H7 (cell line): ENCODE measurements at regions not wholly inside any gene's neighbourhood (a gene's known extent, or its start where the extent isn't known, plus 50 kb on each side); places are given as distances from the start of the nearest gene placed in this dataset.
"Not testable (repeated sequence)": the region's sequence is repeated elsewhere in the genome, so short reads cannot be mapped to it uniquely, and the experiment has no call there.

Experiments
- DNase-seq: peaks from one replicate; pipeline ENCODE4 v3.0.0; 2012
- H3K27me3 ChIP-seq: 2 replicates; pipeline ENCODE4 v1.6.0; 2011; ENCODE audit warnings: mild to moderate bottlenecking, low read length; ENCODE audit not compliant: control insufficient read depth, insufficient read depth
- H3K36me3 ChIP-seq: replicated peaks from 2 replicates; pipeline ENCODE4 v1.5.1; 2011; ENCODE audit warnings: low read length; ENCODE audit not compliant: control insufficient read depth, insufficient read depth
- H3K4me3 ChIP-seq: 2 replicates; pipeline ENCODE4 v1.5.1; 2011; ENCODE audit warnings: low read depth, mild to moderate bottlenecking, control low read depth, low read length, moderate library complexity; ENCODE audit not compliant: insufficient read depth

DNA sequence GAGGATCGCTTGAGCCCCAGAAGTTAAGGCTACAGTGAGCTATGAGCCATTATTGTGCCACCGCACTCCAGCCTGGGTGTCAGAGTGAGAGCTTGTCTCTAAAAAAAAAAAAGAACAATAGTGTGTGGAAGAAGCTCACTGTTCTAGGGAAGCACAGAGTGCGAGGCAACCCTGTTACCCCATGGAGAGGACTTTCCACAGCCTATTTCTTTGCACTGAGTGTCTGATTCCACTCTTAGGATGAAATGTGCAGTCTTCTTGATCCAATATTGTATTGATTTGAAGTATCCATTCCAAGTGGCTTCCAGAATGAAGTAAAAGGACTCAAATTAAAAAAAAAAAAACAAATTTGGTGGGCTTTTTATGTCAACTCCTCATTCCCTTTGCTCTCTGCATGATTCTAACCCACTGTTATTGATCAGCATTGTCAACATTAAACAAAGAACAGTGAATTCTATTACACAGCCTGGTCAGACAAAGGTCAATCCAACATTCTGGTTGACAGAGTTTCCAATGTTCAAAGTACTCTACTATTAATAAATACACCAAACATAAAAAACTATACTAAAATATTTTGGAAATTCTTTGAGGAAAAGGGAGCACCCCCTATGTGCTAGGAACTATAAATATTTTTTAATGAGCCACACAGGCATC is 150.2 kb upstream of the PTPRG start:
- DNase-seq = no peak
- no peak overlapping the region for H3K4me3 ChIP-seq
- no peaks in the 10 kb centered on the region for H3K27me3 ChIP-seq
- H3K36me3 ChIP-seq = no peaks in the 10 kb centered on the region

DNA sequence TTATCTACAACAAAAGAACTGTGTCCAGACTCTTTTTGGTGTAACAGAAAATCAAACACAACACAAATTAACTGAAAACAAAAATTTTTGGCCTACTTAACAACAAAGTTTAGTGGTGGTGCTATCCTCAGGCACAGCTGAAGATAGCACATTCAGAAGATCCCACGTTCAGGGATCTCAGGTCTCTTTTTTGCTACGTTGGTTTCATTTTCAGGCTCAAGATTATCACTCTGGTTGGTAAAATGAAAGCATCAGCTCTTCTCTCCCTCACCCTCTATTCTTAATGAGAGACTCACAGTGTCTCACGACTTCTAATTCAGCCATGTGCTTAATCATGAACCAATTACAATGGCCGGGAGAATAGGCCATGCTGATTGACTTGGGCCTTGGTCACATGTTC is 146.9 kb upstream of the PTPRG start:
- Histone ChIP-seq H3K36me3 (no peaks in the 10 kb centered on the region), H3K4me3 (no peak overlapping the region), H3K27me3 (no peaks in the 10 kb centered on the region)
- no peak for DNase-seq

GRCh38 chr3:61415201-61415600 is 146.2 kb upstream of the PTPRG start:
- no peaks in the 10 kb centered on the region for H3K27me3 ChIP-seq
- H3K4me3 ChIP-seq = no peak overlapping the region
- DNase-seq = no peak
- H3K36me3 ChIP-seq = no peaks in the 10 kb centered on the region

GRCh38 chr3:61416618-61417017 is 144.8 kb upstream of the PTPRG start:
- DNase-seq = no peak
- H3K27me3 ChIP-seq = no peaks in the 10 kb centered on the region
- no peak overlapping the region for H3K4me3 ChIP-seq
- H3K36me3 ChIP-seq = no peaks in the 10 kb centered on the region

GRCh38 chr3:61417352-61417751 is 144.0 kb upstream of the PTPRG start:
- H3K36me3 ChIP-seq = no peaks in the 10 kb centered on the region
- H3K4me3 ChIP-seq = no peak overlapping the region
- DNase-seq = no peak

GRCh38 chr3:61420136-61420759 is 141.1 kb upstream of the PTPRG start:
- DNase-seq = no peak
- Histone ChIP-seq H3K4me3 (no peak overlapping the region), H3K27me3 (no peaks in the 10 kb centered on the region), H3K36me3 (no peaks in the 10 kb centered on the region)

More at GRCh38 chr3:61417352-61417751, 144.0 kb upstream of the PTPRG start:
- H3K27me3 ChIP-seq = no peaks in the 10 kb centered on the region

- DNase-seq = no peak
- Histone ChIP-seq H3K4me3 (no peak overlapping the region), H3K36me3 (no peaks in the 10 kb centered on the region), H3K27me3 (no peaks in the 10 kb centered on the region)
Observed at GRCh38 chr3:61422945-61423673, 138.3 kb upstream of the PTPRG start.

DNA sequence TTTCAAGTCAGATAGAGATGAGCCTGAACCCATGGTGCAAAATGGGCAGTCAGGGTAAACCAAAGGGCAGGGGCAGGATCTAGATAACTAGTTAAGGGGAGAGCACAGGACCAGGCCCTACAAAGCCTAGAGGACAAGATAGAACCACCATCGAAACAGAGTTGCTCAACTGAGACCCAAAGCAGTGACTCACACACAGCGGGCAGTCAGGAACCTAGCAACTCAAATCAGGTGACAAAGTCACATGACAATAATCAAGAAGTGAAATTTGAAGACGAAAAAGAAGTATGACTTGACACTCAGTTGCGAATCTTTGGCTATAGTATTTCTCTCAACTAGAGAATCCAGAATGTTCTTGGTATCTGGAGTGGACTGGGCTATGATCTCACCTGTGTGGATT is 136.0 kb upstream of the PTPRG start:
- Histone ChIP-seq H3K27me3 (no peaks in the 10 kb centered on the region), H3K4me3 (no peak overlapping the region), H3K36me3 (no peaks in the 10 kb centered on the region)
- DNase-seq = no peak

GRCh38 chr3:61429106-61429505 is 132.3 kb upstream of the PTPRG start:
- Histone ChIP-seq H3K36me3 (no peaks in the 10 kb centered on the region), H3K27me3 (no peaks in the 10 kb centered on the region), H3K4me3 (no peak overlapping the region)
- DNase-seq = no peak

DNA sequence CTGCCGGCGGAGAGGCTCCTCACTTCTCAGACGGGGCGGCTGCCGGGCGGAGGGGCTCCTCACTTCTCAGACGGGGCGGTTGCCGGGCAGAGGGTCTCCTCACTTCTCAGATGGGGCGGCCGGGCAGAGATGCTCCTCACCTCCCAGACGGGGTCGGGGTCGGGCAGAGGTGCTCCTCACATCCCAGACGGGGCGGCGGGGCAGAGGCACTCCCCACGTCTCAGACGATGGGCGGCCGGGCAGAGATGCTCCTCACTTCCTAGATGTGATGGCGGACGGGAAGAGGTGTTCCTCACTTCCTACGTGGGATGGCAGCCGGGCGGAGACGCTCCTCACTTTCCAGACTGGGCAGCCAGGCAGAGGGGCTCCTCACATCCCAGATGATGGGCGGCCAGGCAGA is 126.5 kb upstream of the PTPRG start:
- not testable (repeated sequence) for H3K36me3 ChIP-seq, H3K4me3 ChIP-seq, H3K27me3 ChIP-seq, DNase-seq

- H3K27me3 ChIP-seq, H3K4me3 ChIP-seq, H3K36me3 ChIP-seq, DNase-seq: not testable (repeated sequence)
Observed at GRCh38 chr3:61435361-61435760, 126.0 kb upstream of the PTPRG start.

- Histone ChIP-seq H3K27me3 (no peaks in the 10 kb centered on the region), H3K4me3 (no peak overlapping the region), H3K36me3 (no peaks in the 10 kb centered on the region)
- DNase-seq = no peak
Observed at GRCh38 chr3:61438253-61439121, 122.9 kb upstream of the PTPRG start.

GRCh38 chr3:61439122-61439458 is 122.3 kb upstream of the PTPRG start:
- no peak for DNase-seq
- Histone ChIP-seq H3K4me3 (no peak overlapping the region), H3K27me3 (no peaks in the 10 kb centered on the region), H3K36me3 (no peaks in the 10 kb centered on the region)

DNA sequence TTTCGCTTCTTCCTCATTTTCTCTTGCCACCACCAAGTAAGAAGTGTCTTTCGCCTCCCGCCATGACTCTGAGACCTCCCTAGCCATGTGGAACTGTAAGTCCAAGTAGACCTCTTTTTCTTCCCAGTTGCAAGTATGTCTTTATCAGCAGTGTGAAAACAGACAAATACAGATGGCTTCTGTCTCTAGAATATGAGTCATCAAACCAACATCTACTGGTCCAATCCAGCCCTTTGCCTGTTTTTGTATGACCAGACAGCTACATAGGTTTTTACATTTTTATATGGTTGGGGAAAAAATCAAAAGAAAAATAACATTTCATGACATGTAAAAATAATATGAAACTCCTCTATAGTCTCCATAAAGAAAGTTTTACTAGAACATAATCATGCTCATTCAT is 118.7 kb upstream of the PTPRG start:
- Histone ChIP-seq H3K36me3 (no peaks in the 10 kb centered on the region), H3K4me3 (no peak overlapping the region), H3K27me3 (no peaks in the 10 kb centered on the region)
- DNase-seq = no peak
